KBM-7 (cell line): ENCODE measurements at regions not wholly inside any gene's neighbourhood (a gene's known extent, or its start where the extent isn't known, plus 50 kb on each side); places are given as distances from the start of the nearest gene placed in this dataset.

Source experiments
- DNase-seq: peaks from one replicate; pipeline ENCODE4 v3.0.0-alpha.2; 2015
- in situ Hi-C: fragments of 300-500 bp; cut with MboI; formaldehyde crosslinking; loops from 2 replicates; pipeline ENCODE4 v1.14.3; 2020; ENCODE audit warnings: low sequenced_read_pairs, low pct_unique_long_range_greater_than_20kb, mixed read lengths

GRCh38 chrX:74251006-74251930 lies 52.7 kb upstream of the ZCCHC13 start:
- in situ Hi-C loops = no loop called here
- peak; percentile 88 for DNase-seq

GRCh38 chrX:74250574-74250973 lies 53.4 kb upstream of the ZCCHC13 start:
- in situ Hi-C loops = no loop called here
- DNase-seq = no peak

GRCh38 chrX:74249963-74250362 lies 54.0 kb upstream of the ZCCHC13 start:
- DNase-seq = no peak
- in situ Hi-C loops = no loop called here

GRCh38 chrX:74248889-74249288 lies 55.1 kb upstream of the ZCCHC13 start:
- in situ Hi-C loops = no loop called here
- no peak for DNase-seq

- in situ Hi-C loops = no loop called here
- DNase-seq = no peak
Observed at GRCh38 chrX:74246524-74246923, 57.5 kb upstream of the ZCCHC13 start.

GRCh38 chrX:74242484-74243138 lies 61.4 kb upstream of the ZCCHC13 start:
- DNase-seq = no peak
- in situ Hi-C loops = no loop called here

- in situ Hi-C loops = no loop called here
- no peak for DNase-seq
Observed at GRCh38 chrX:74242050-74242449, 61.9 kb upstream of the ZCCHC13 start.

GRCh38 chrX:74238771-74239170 lies 65.2 kb upstream of the ZCCHC13 start:
- in situ Hi-C loops = no loop called here
- no peak for DNase-seq

GRCh38 chrX:74234818-74235217 lies 69.2 kb upstream of the ZCCHC13 start:
- DNase-seq = peak; percentile 21
- in situ Hi-C loops = no loop called here

- in situ Hi-C loops = no loop called here
- peak; percentile 32 for DNase-seq
Observed at GRCh38 chrX:74232859-74233258, 71.1 kb upstream of the ZCCHC13 start.

GRCh38 chrX:74231625-74232024 lies 72.4 kb upstream of the ZCCHC13 start:
- DNase-seq = no peak
- in situ Hi-C loops = no loop called here

- DNase-seq = no peak
- in situ Hi-C loops = no loop called here
Observed at GRCh38 chrX:74230094-74230493, 73.9 kb upstream of the ZCCHC13 start.

- DNase-seq = no peak
- in situ Hi-C loops = no loop called here
Observed at GRCh38 chrX:74225111-74225510, 78.9 kb upstream of the ZCCHC13 start.

- in situ Hi-C loops = no loop called here
Observed at GRCh38 chrX:74220277-74220676, 83.7 kb upstream of the ZCCHC13 start.

GRCh38 chrX:74218895-74219294 lies 85.1 kb upstream of the ZCCHC13 start:
- DNase-seq = no peak
- in situ Hi-C loops = no loop called here

More at GRCh38 chrX:74220277-74220676, 83.7 kb upstream of the ZCCHC13 start:
- no peak for DNase-seq

GRCh38 chrX:74216421-74216820 lies 87.6 kb upstream of the ZCCHC13 start:
- in situ Hi-C loops = no loop called here
- no peak for DNase-seq

GRCh38 chrX:74211911-74212310 lies 92.1 kb upstream of the ZCCHC13 start:
- in situ Hi-C loops = no loop called here
- DNase-seq = no peak

- no peak for DNase-seq
- in situ Hi-C loops = no loop called here
Observed at GRCh38 chrX:74207539-74207938, 96.4 kb upstream of the ZCCHC13 start.

GRCh38 chrX:74195605-74196004 lies 108.4 kb upstream of the ZCCHC13 start:
- in situ Hi-C loops = no loop called here
- DNase-seq = no peak

GRCh38 chrX:74195120-74195519 lies 108.9 kb upstream of the ZCCHC13 start:
- in situ Hi-C loops = no loop called here
- DNase-seq = no peak
